Common myeloid progenitor, CD34-positive (primary cell): ENCODE measurements at regions not wholly inside any gene's neighbourhood (a gene's known extent, or its start where the extent isn't known, plus 50 kb on each side); places are given as distances from the start of the nearest gene placed in this dataset.

Experiments
- CTCF ChIA-PET: fragments of 350-600 bp; sonication (Branson Sonifier 250); formaldehyde crosslinking; loops from one replicate; lab custom pipeline; 2021; ENCODE audit warnings: antibody characterized with exemption; lab: Charles Lee
- POLR2A ChIA-PET: fragments of 350-600 bp; sonication (Branson Sonifier 250); formaldehyde crosslinking; loops from one replicate; lab custom pipeline; 2021; ENCODE audit warnings: antibody characterized with exemption; lab: Charles Lee
- DNase-seq, 3 donors: peaks; one replicate each; pipeline versions ENCODE4 v3.0.0 to v3.0.0-alpha.2; 2013
- H3K27ac ChIP-seq, 2 experiments: 1 replicate in 1 of 2; 2 replicates in 1 of 2; pipeline ENCODE4 v1.7.0; 2013; ENCODE audit warnings: inconsistent platforms in 2 of 2, low read length in 2 of 2, mild to moderate bottlenecking in 2 of 2, low read depth in 1 of 2, moderate library complexity in 1 of 2; ENCODE audit not compliant: severe bottlenecking in 2 of 2, insufficient read depth in 1 of 2, poor library complexity in 1 of 2
- H3K27me3 ChIP-seq, 5 experiments: replicated peaks in 2 of 5; 1 replicate in 3 of 5; 2 replicates in 2 of 5; pipeline versions ENCODE4 v1.6.1 to v1.7.0; 2013; ENCODE audit warnings: low read length in 4 of 5, mild to moderate bottlenecking in 2 of 5, moderate library complexity in 2 of 5, inconsistent platforms in 1 of 5; ENCODE audit not compliant: insufficient read depth in 5 of 5, control insufficient read depth in 4 of 5
- H3K36me3 ChIP-seq, 4 experiments: 1 replicate in 2 of 4; 2 replicates in 2 of 4; pipeline versions ENCODE4 v1.6.1 to v1.7.0; 2013; ENCODE audit warnings: low read length in 3 of 4, control low read depth in 1 of 4, mild to moderate bottlenecking in 1 of 4; ENCODE audit not compliant: control insufficient read depth in 4 of 4, insufficient read depth in 4 of 4
- H3K4me1 ChIP-seq, 4 experiments: 1 replicate in 3 of 4; 2 replicates in 1 of 4; pipeline versions ENCODE4 v1.6.1 to v1.7.1; 2013; ENCODE audit warnings: low read length in 3 of 4, mild to moderate bottlenecking in 3 of 4, control low read depth in 1 of 4, inconsistent platforms in 1 of 4, moderate library complexity in 1 of 4; ENCODE audit not compliant: control insufficient read depth in 4 of 4, insufficient read depth in 4 of 4; ENCODE audit errors: control extremely low read depth in 1 of 4
- H3K4me3 ChIP-seq, 7 experiments: 1 replicate in 4 of 7; 2 replicates in 3 of 7; pipeline versions ENCODE4 v1.5.1 to v1.7.0; 2013; ENCODE audit warnings: mild to moderate bottlenecking in 7 of 7, low read length in 6 of 7, moderate library complexity in 6 of 7, inconsistent platforms in 2 of 7, low read depth in 2 of 7, control low read depth in 1 of 7; ENCODE audit not compliant: insufficient read depth in 4 of 7, control insufficient read depth in 1 of 7; ENCODE audit errors: extremely low read depth in 1 of 7
- H3K9me3 ChIP-seq, 5 experiments: 1 replicate in 4 of 5; 2 replicates in 1 of 5; pipeline versions ENCODE4 v1.6.1 to v1.7.1; 2013; ENCODE audit warnings: low read length in 4 of 5, mild to moderate bottlenecking in 2 of 5, inconsistent platforms in 1 of 5, low read depth in 1 of 5, moderate library complexity in 1 of 5; ENCODE audit not compliant: control insufficient read depth in 4 of 5, insufficient read depth in 2 of 5; ENCODE audit errors: control extremely low read depth in 1 of 5
- WGBS: methylation state at CpG from one replicate; pipeline ENCODE4 v1.1.5; 2013; ENCODE audit not compliant: insufficient coverage; 5-methylcytosine and 5-hydroxymethylcytosine counted together

DNA sequence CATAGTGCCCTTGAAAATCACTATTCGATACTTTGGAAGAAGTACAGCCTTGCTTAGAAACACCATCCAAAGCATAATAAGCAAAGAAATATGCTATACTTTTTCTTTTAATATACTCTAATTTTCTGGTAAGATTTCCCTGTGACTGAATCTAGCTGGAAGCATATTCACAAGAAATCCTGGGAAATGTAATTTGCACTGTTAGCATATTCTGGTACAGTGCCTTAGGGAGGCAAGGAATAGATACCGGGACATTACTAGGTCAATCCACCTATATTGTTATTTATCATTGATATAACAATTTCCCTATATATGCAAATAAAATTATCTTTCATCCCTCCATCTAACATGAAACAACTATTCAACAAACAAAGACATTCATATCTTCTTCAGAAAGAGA is 1131.3 kb upstream of the PRR20A start:
- Histone ChIP-seq H3K9me3 (no peaks in the 10 kb centered on the region), H3K36me3 (no peaks in the 10 kb centered on the region), H3K4me3 (no peak overlapping the region), H3K4me1 (no peaks in the 10 kb centered on the region), H3K27ac (no peak overlapping the region), H3K27me3 (no peaks in the 10 kb centered on the region)
- no peak for DNase-seq
- ChIA-PET CTCF (no interaction called here), POLR2A (no interaction called here)
- 100% methylated on average over 1 of the region's 2 CpGs for WGBS

DNA sequence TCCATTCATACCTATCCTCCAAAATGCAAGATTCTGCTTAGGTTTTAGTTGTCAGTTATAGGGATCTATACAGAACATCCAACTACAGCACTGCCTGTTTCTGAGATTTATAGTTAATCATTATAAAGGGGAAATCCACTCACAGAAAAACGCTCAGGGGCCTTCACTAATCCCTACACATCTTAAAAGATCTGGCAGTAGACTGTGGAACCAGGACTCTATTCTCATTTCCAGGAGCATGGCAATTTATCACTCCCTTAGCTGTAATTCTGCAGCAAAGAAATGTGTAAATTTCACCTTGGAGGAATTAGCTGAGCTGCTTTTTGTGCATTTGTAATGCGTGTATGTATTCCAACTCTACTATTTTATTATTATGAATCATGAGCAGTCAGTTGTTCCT is 1128.1 kb upstream of the PRR20A start:
- Histone ChIP-seq H3K9me3 (no peaks in the 10 kb centered on the region), H3K4me3 (no peak overlapping the region), H3K36me3 (no peaks in the 10 kb centered on the region), H3K27ac (no peak overlapping the region), H3K27me3 (no peaks in the 10 kb centered on the region), H3K4me1 (no peaks in the 10 kb centered on the region)
- DNase-seq = no peak
- CTCF ChIA-PET = no interaction called here
- no CpG with 5 or more reads among the region's 2 CpGs for WGBS
- POLR2A ChIA-PET = no interaction called here

GRCh38 chr13:56015919-56016318 is 1124.8 kb upstream of the PRR20A start:
- peaks cover 0 to 4% (median 0%) of the 10 kb centered on the region in 5 experiments for H3K9me3 ChIP-seq
- H3K4me1 ChIP-seq = no peaks in the 10 kb centered on the region
- no peaks in the 10 kb centered on the region for H3K36me3 ChIP-seq
- POLR2A ChIA-PET = no interaction called here
- no peak overlapping the region for H3K4me3 ChIP-seq
- no peak overlapping the region for H3K27ac ChIP-seq
- no peak for DNase-seq
- WGBS = no CpG with 5 or more reads among the region's 2 CpGs
- no peaks in the 10 kb centered on the region for H3K27me3 ChIP-seq
- CTCF ChIA-PET = no interaction called here

DNA sequence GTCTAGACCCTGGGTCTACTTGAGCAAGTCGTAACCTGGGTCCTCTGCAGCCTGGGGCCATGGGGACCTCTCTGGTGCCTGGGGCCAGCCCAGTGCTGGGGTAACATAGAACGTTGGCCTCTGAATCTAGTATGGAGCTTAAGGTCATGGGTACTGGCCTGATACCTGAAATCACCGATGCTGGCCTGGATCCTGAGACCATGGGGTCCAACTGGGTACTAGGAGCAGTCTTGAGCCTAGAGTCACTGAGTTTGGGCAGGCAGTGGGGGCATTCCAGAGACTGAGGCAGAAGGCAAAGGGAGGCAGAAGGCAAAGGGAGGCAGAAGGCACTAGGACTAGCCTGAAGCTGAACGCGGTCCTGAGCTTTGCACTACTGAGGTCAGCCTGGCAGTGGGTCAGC is 1121.1 kb upstream of the PRR20A start:
- no peak for DNase-seq
- ChIA-PET POLR2A (no interaction called here), CTCF (no interaction called here)
- Histone ChIP-seq H3K27ac (no peak overlapping the region), H3K4me1 (no peaks in the 10 kb centered on the region), H3K27me3 (no peaks in the 10 kb centered on the region), H3K4me3 (no peak overlapping the region), H3K36me3 (no peaks in the 10 kb centered on the region), H3K9me3 (peaks cover 0 to 4% (median 0%) of the 10 kb centered on the region in 5 experiments)
- 96% methylated on average over 3 of the region's 5 CpGs for WGBS

- no CpG with 5 or more reads among the region's 3 CpGs for WGBS
- Histone ChIP-seq H3K9me3 (peaks cover 0 to 4% (median 0%) of the 10 kb centered on the region in 5 experiments), H3K36me3 (no peaks in the 10 kb centered on the region), H3K4me1 (no peaks in the 10 kb centered on the region), H3K27me3 (no peaks in the 10 kb centered on the region), H3K27ac (no peak overlapping the region), H3K4me3 (no peak overlapping the region)
- no peak for DNase-seq
- ChIA-PET POLR2A (no interaction called here), CTCF (no interaction called here)
Observed at GRCh38 chr13:56020425-56020824, 1120.3 kb upstream of the PRR20A start.

DNA sequence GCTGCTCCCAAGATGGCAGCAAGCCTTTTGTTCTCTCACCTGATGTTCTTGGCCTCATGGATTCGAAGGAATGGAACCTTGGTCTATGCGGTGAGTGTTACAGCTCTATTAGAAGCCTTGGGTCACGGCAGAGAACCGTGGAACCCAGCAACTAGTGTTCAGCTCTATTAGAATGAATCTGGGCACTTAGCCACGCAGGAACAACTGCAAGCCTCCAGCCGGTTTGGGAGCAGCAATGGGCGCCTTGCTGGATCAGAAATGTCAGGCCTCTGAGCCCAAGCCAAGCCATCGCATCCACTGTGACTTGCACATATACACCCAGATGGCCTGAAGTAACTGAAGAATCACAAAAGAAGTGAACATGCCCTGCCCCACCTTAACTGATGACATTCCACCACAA is 1100.7 kb upstream of the PRR20A start:
- Histone ChIP-seq H3K4me3 (no peak overlapping the region), H3K9me3 (no peaks in the 10 kb centered on the region), H3K4me1 (no peaks in the 10 kb centered on the region), H3K27ac (no peak overlapping the region), H3K27me3 (no peaks in the 10 kb centered on the region), H3K36me3 (no peaks in the 10 kb centered on the region)
- no peak for DNase-seq
- 94% methylated on average over 8 of the region's 8 CpGs for WGBS
- ChIA-PET POLR2A (no interaction called here), CTCF (interaction anchor here (1.1 kb wide), 1 partner anchor 18 kb away, joined by 3 read pairs; no protein-coding TSS in a partner anchor)

DNA sequence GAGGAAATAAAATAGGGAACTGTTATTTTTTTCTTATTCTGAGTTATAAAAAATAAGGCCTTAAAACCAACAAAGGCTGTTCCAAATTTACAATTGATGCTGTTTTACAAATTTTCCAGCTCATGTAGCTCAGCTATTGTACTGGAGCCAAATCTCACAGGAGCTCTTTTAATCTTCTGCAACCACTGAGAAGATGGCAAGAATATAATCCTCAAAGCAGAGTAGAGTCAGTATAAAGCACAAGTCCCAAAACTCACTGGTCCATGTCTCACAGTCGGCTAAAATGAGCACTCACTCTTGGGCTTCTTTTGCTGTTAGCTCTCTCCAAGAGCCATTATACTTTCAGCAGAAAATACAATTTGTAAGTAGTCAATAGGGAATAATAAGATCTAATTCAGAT is 1074.4 kb upstream of the PRR20A start:
- ChIA-PET POLR2A (no interaction called here), CTCF (no interaction called here)
- DNase-seq = no peak
- no CpG with 5 or more reads among the region's 1 CpG for WGBS
- H3K27ac ChIP-seq = no peak overlapping the region
- H3K9me3 ChIP-seq = no peaks in the 10 kb centered on the region
- no peaks in the 10 kb centered on the region for H3K36me3 ChIP-seq
- H3K4me3 ChIP-seq = no peak overlapping the region
- no peaks in the 10 kb centered on the region for H3K4me1 ChIP-seq
- H3K27me3 ChIP-seq = no peaks in the 10 kb centered on the region
